HUES48 (cell line): ENCODE measurements at regions not wholly inside any gene's neighbourhood (a gene's known extent, or its start where the extent isn't known, plus 50 kb on each side); places are given as distances from the start of the nearest gene placed in this dataset.

ENCODE experiments used
- H3K27ac ChIP-seq: one replicate; pipeline ENCODE4 v1.7.0; 2013; ENCODE audit warnings: low read depth, low read length, inconsistent platforms
- H3K27me3 ChIP-seq: 2 replicates; pipeline ENCODE4 v1.6.1; 2013; ENCODE audit warnings: mild to moderate bottlenecking, low read length; ENCODE audit not compliant: control insufficient read depth, insufficient read depth
- H3K36me3 ChIP-seq: 2 replicates; pipeline ENCODE4 v1.6.1; 2013; ENCODE audit warnings: low read length; ENCODE audit not compliant: control insufficient read depth, insufficient read depth
- H3K4me1 ChIP-seq: 2 replicates; pipeline ENCODE4 v1.6.1; 2013; ENCODE audit warnings: mild to moderate bottlenecking, low read length; ENCODE audit not compliant: control insufficient read depth, insufficient read depth
- H3K4me3 ChIP-seq: 2 replicates; pipeline ENCODE4 v1.5.1; 2013; ENCODE audit warnings: mild to moderate bottlenecking, low read depth, low read length
- H3K9ac ChIP-seq: 2 replicates; pipeline ENCODE4 v1.6.1; 2013; ENCODE audit warnings: mild to moderate bottlenecking, low read depth, low read length, moderate library complexity
- H3K9me3 ChIP-seq: 2 replicates; pipeline ENCODE4 v1.6.1; 2013; ENCODE audit warnings: low read length; ENCODE audit not compliant: control insufficient read depth, insufficient read depth

GRCh38 chr14:47822326-47822725 lies 146.9 kb upstream of the MDGA2 start:
- H3K27me3 ChIP-seq = no peaks in the 10 kb centered on the region

DNA sequence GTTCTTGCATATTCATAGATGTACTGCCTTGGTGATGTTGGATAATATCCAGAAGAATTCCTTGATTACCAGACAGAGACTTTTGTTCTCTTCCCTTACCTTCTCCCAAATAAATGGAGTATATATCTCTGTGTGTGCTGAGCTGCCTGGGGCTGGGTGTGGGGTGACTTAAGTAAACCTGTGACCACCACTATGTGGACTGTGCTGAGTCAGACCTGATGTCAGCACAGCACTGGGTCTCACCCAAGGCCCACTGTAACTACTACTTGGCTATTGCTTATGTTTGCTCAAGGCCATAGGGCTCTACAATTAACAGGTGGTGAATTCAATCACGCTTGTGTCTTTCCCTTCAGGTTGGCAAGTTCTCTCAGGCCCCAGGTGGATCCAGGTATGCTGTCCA lies 145.7 kb upstream of the MDGA2 start:
- Histone ChIP-seq H3K9ac (no peak overlapping the region), H3K4me3 (no peak overlapping the region), H3K27me3 (no peaks in the 10 kb centered on the region), H3K4me1 (0 out of 2 replicates have a peak, but pooled peaks cover 4% of the 10 kb centered on the region), H3K27ac (no peak overlapping the region), H3K9me3 (no peaks in the 10 kb centered on the region), H3K36me3 (no peaks in the 10 kb centered on the region)

More at GRCh38 chr14:47822326-47822725, 146.9 kb upstream of the MDGA2 start:
- Histone ChIP-seq H3K4me1 (0 out of 2 replicates have a peak, but pooled peaks cover 4% of the 10 kb centered on the region), H3K4me3 (no peak overlapping the region), H3K9ac (no peak overlapping the region), H3K36me3 (no peaks in the 10 kb centered on the region), H3K27ac (no peak overlapping the region), H3K9me3 (no peaks in the 10 kb centered on the region)

DNA sequence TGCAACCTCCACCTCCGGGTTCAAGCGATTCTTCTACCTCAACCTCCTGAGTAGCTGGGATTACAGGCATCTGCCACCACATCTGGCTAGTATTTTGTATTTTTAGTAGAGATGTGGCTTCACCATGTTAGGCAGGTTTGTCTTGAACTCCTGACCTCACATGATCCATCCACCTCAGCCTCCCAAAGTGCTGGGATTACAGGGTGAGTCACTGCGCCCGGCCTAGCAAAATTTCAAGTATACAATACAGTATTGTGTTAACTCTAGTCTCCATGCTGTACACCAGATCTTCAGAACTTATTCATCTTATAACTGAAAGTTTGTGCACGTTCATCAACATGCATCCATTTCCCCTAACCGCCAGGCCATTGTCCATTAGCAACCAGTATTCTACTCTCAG lies 115.1 kb upstream of the MDGA2 start:
- no peak overlapping the region for H3K4me3 ChIP-seq
- H3K4me1 ChIP-seq = peaks cover 9% of the 10 kb centered on the region; the same call in 1 of the 2 replicates
- H3K27me3 ChIP-seq = no peaks in the 10 kb centered on the region
- H3K36me3 ChIP-seq = no peaks in the 10 kb centered on the region
- no peaks in the 10 kb centered on the region for H3K9me3 ChIP-seq
- no peak overlapping the region for H3K27ac ChIP-seq
- H3K9ac ChIP-seq = no peak overlapping the region

DNA sequence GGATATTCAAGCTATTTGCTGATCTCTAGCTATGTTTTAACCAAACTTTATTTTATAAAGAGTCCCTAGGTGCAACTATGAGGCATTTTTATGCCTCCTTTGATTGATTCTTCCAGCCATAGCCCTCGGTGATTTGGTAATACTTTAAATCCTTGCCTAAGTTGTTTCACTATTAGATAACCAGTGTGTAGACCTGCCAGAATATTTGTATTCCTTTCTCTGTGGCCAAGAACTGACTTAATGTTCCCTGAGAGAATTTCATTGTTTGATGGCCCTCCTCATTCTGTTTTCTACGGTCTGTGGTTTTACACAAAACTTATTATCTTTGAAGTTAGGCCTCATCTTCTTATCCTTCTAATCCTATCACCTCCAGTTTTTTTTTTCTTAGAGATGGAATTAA lies 109.7 kb upstream of the MDGA2 start:
- Histone ChIP-seq H3K4me3 (no peak overlapping the region), H3K4me1 (no peaks in the 10 kb centered on the region), H3K9ac (no peak overlapping the region), H3K27ac (no peak overlapping the region), H3K27me3 (no peaks in the 10 kb centered on the region), H3K9me3 (no peaks in the 10 kb centered on the region), H3K36me3 (no peaks in the 10 kb centered on the region)

DNA sequence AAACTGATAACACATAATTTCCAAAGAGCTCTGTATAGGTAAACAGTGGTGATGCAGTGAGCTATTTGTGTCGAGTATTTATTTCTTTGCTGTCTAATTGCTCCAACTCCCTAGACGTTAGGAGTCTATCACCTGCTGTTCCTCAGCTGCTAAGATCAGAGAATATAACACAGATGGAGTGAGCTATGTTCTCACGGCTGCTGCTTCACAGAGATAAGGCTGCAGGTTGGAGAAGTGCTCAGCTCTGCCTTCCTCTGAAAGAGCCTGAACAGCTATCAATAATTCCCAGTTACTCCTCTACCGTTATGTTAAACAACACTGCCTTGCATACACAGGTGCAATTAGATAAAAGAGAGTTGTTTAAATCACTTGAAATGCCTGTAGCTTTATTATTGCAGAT lies 103.2 kb upstream of the MDGA2 start:
- H3K4me1 ChIP-seq = peaks cover 16% of the 10 kb centered on the region
- no peak overlapping the region for H3K27ac ChIP-seq
- H3K9me3 ChIP-seq = no peaks in the 10 kb centered on the region
- H3K36me3 ChIP-seq = no peaks in the 10 kb centered on the region
- H3K9ac ChIP-seq = no peak overlapping the region
- no peak overlapping the region for H3K4me3 ChIP-seq
- H3K27me3 ChIP-seq = no peaks in the 10 kb centered on the region

- Histone ChIP-seq H3K4me3 (no peak overlapping the region), H3K27ac (no peak overlapping the region), H3K27me3 (no peaks in the 10 kb centered on the region), H3K9me3 (no peaks in the 10 kb centered on the region), H3K36me3 (no peaks in the 10 kb centered on the region), H3K4me1 (peaks cover 8% of the 10 kb centered on the region; the same call in 1 of the 2 replicates), H3K9ac (no peak overlapping the region)
These were observed 97.2 kb upstream of the MDGA2 start for GRCh38 chr14:47772652-47773051.

DNA sequence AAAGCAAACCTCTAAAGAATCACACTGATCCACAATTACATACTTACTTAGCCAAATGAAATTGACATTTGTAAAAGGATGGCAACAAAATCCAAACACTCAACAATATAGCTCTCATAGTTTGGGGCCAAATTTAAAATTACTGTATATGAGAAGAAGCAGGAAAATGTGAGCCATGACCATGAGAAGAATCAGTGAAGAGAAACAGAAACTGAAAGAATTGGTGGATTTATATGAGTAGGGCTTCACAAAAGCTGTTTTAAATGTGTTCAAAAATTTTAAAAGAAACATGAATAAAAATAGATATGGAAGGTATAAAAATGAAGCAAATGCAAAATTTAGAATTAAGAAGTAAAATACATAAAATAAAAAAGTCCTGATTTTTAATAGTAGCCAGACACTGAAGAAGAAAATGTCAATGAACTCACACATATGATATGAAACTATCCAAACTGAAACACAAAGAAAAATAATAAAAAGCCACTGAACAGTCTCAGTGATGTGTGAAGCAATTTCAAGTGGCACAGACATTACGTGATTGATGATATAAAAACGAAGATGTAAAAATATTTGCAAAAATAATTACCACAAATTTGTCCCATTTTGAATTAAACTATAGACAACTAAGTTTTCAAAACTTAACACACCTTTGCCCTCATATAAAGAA lies 87.9 kb upstream of the MDGA2 start:
- no peak overlapping the region for H3K9ac ChIP-seq
- H3K4me1 ChIP-seq = no peaks in the 10 kb centered on the region
- H3K9me3 ChIP-seq = no peaks in the 10 kb centered on the region
- no peaks in the 10 kb centered on the region for H3K27me3 ChIP-seq
- H3K36me3 ChIP-seq = no peaks in the 10 kb centered on the region
- H3K27ac ChIP-seq = no peak overlapping the region
- no peak overlapping the region for H3K4me3 ChIP-seq

GRCh38 chr14:47746986-47747385 lies 71.6 kb upstream of the MDGA2 start:
- H3K27me3 ChIP-seq = no peaks in the 10 kb centered on the region
- peaks cover 8% of the 10 kb centered on the region; the same call in 1 of the 2 replicates for H3K4me1 ChIP-seq

GRCh38 chr14:47744155-47744554 lies 68.8 kb upstream of the MDGA2 start:
- H3K27ac ChIP-seq = no peak overlapping the region
- H3K4me1 ChIP-seq = peaks cover 8% of the 10 kb centered on the region; the same call in 1 of the 2 replicates
- no peak overlapping the region for H3K9ac ChIP-seq
- H3K4me3 ChIP-seq = no peak overlapping the region
- H3K27me3 ChIP-seq = no peaks in the 10 kb centered on the region
- no peaks in the 10 kb centered on the region for H3K9me3 ChIP-seq
- no peaks in the 10 kb centered on the region for H3K36me3 ChIP-seq

More at GRCh38 chr14:47746986-47747385, 71.6 kb upstream of the MDGA2 start:
- H3K9me3 ChIP-seq = no peaks in the 10 kb centered on the region
- H3K9ac ChIP-seq = no peak overlapping the region
- H3K4me3 ChIP-seq = no peak overlapping the region
- H3K27ac ChIP-seq = no peak overlapping the region
- H3K36me3 ChIP-seq = no peaks in the 10 kb centered on the region

DNA sequence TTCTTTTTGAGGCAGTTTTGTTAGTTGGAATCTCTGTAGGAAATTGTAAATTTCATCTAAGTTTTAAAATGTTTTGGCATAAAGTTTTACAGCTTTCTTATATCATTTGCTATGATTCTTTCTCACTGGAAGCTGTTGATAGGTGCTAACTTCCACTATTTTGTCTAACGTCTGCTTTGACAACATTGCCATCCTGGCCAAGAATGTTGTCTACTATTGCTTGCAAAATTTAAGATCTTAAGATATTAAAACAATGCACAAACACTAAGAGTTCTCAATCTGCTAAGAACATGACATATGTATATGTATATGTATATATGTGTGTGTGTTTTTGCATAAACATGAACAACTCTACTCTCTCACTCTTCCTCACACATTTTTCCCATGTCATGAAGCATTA lies 64.1 kb upstream of the MDGA2 start:
- no peak overlapping the region for H3K27ac ChIP-seq

GRCh38 chr14:47730296-47730695 lies 54.9 kb upstream of the MDGA2 start:
- no peaks in the 10 kb centered on the region for H3K27me3 ChIP-seq
- H3K9ac ChIP-seq = no peak overlapping the region
- H3K4me1 ChIP-seq = no peaks in the 10 kb centered on the region
- H3K27ac ChIP-seq = no peak overlapping the region
- no peaks in the 10 kb centered on the region for H3K9me3 ChIP-seq
- no peaks in the 10 kb centered on the region for H3K36me3 ChIP-seq
- H3K4me3 ChIP-seq = no peak overlapping the region

More for the DNA sequence above, 64.1 kb upstream of the MDGA2 start:
- Histone ChIP-seq H3K36me3 (no peaks in the 10 kb centered on the region), H3K9me3 (no peaks in the 10 kb centered on the region), H3K4me3 (no peak overlapping the region), H3K4me1 (no peaks in the 10 kb centered on the region), H3K27me3 (no peaks in the 10 kb centered on the region), H3K9ac (no peak overlapping the region)
